CD14-positive monocyte (primary cell): ENCODE measurements at regions not wholly inside any gene's neighbourhood (a gene's known extent, or its start where the extent isn't known, plus 50 kb on each side); places are given as distances from the start of the nearest gene placed in this dataset.

Experiments
- DNase-seq, 3 donors: peaks; one replicate each; pipeline ENCODE4 v3.0.0-alpha.2; 2011 to 2022
- H2AFZ ChIP-seq: 2 replicates; pipeline ENCODE4 v1.6.0; 2012; ENCODE audit warnings: mild to moderate bottlenecking, low read depth, low read length, inconsistent platforms; ENCODE audit not compliant: insufficient read depth, poor library complexity, severe bottlenecking
- H3K27ac ChIP-seq, 2 donors: 1 replicate in 1 of 2; 2 replicates in 1 of 2; pipeline ENCODE4 v1.5.1; 2012 to 2013; ENCODE audit warnings: low read length in 2 of 2, control low read depth in 1 of 2, inconsistent platforms in 1 of 2, low read depth in 1 of 2, mild to moderate bottlenecking in 1 of 2
- H3K27me3 ChIP-seq, 2 donors: one replicate each; pipeline versions ENCODE4 v1.6.0 to v1.6.1; 2011 to 2013; ENCODE audit warnings: low read length in 2 of 2; ENCODE audit not compliant: control insufficient read depth in 2 of 2, insufficient read depth in 2 of 2
- H3K36me3 ChIP-seq, 2 donors: replicated peaks in 1 of 2; 1 replicate in 1 of 2; 2 replicates in 1 of 2; pipeline versions ENCODE4 v1.5.1 to v1.6.1; 2012 to 2013; ENCODE audit warnings: low read length in 2 of 2, control low read depth in 1 of 2, inconsistent platforms in 1 of 2, mild to moderate bottlenecking in 1 of 2; ENCODE audit not compliant: insufficient read depth in 2 of 2, control insufficient read depth in 1 of 2
- H3K4me1 ChIP-seq, 2 donors: 1 replicate in 1 of 2; 2 replicates in 1 of 2; pipeline versions ENCODE4 v1.5.1 to v1.6.1; 2012 to 2013; ENCODE audit warnings: low read length in 2 of 2, control low read depth in 1 of 2, inconsistent platforms in 1 of 2, mild to moderate bottlenecking in 1 of 2, moderate library complexity in 1 of 2; ENCODE audit not compliant: insufficient read depth in 2 of 2, control insufficient read depth in 1 of 2
- H3K4me2 ChIP-seq: replicated peaks from 2 replicates; pipeline ENCODE3; 2012; ENCODE audit warnings: low read length, moderate library complexity, mild to moderate bottlenecking; ENCODE audit not compliant: poor library complexity, severe bottlenecking; ENCODE audit errors: extremely low read depth
- H3K4me3 ChIP-seq, 3 experiments: fragments of 200-600 bp in 1 of 3; sonication (generic) in 1 of 3; replicated peaks in 1 of 3; 1 replicate in 2 of 3; 2 replicates in 1 of 3; pipeline ENCODE4 v1.5.1; 2011 to 2013; ENCODE audit warnings: low read length in 3 of 3, mild to moderate bottlenecking in 3 of 3, control low read depth in 2 of 3, low read depth in 2 of 3, inconsistent platforms in 1 of 3, moderate library complexity in 1 of 3
- H3K79me2 ChIP-seq: 2 replicates; pipeline ENCODE4 v1.6.0; 2012; ENCODE audit warnings: mild to moderate bottlenecking, control low read depth, inconsistent platforms, low read length, moderate library complexity; ENCODE audit not compliant: insufficient read depth
- H3K9ac ChIP-seq: 2 replicates; pipeline ENCODE4 v1.6.0; 2017; ENCODE audit warnings: low read length, mild to moderate bottlenecking; ENCODE audit not compliant: insufficient read depth, poor library complexity, severe bottlenecking
- H3K9me3 ChIP-seq, 2 donors: replicated peaks in 1 of 2; 1 replicate in 1 of 2; 2 replicates in 1 of 2; pipeline versions ENCODE4 v1.5.1 to v1.6.1; 2012 to 2013; ENCODE audit warnings: low read length in 2 of 2, control low read depth in 1 of 2; ENCODE audit not compliant: control insufficient read depth in 1 of 2, insufficient read depth in 1 of 2
- H4K20me1 ChIP-seq: 2 replicates; pipeline ENCODE4 v1.6.0; 2012; ENCODE audit warnings: mild to moderate bottlenecking, low read length, control low read depth, moderate library complexity; ENCODE audit not compliant: insufficient read depth
- H3K27ac Mint-ChIP-seq, 7 donors: one replicate each; pipeline ENCODE4 v1.8.0; 2020; ENCODE audit warnings: mild to moderate bottlenecking in 7 of 7, mixed read lengths in 7 of 7, moderate library complexity in 6 of 7, inconsistent platforms in 2 of 7
- H3K27me3 Mint-ChIP-seq, 3 donors: one replicate each; pipeline ENCODE4 v1.8.0; 2021 to 2022; ENCODE audit warnings: low read depth in 3 of 3, mild to moderate bottlenecking in 3 of 3, mixed read lengths in 3 of 3, moderate library complexity in 3 of 3, inconsistent platforms in 1 of 3
- H3K36me3 Mint-ChIP-seq, 2 donors: one replicate each; pipeline ENCODE4 v1.8.0; 2020; ENCODE audit warnings: mixed read lengths in 2 of 2, inconsistent platforms in 1 of 2, mild to moderate bottlenecking in 1 of 2
- H3K4me1 Mint-ChIP-seq: one replicate; pipeline ENCODE4 v1.8.0; 2020; ENCODE audit warnings: mild to moderate bottlenecking, mixed read lengths
- H3K4me3 Mint-ChIP-seq, 2 donors: one replicate each; pipeline ENCODE4 v1.8.0; 2020; ENCODE audit warnings: mild to moderate bottlenecking in 2 of 2, mixed read lengths in 2 of 2, moderate library complexity in 1 of 2
- H3K9me3 Mint-ChIP-seq, 7 donors: one replicate each; pipeline ENCODE4 v1.8.0; 2020 to 2022; ENCODE audit warnings: mixed read lengths in 7 of 7, mild to moderate bottlenecking in 6 of 7, moderate library complexity in 6 of 7, inconsistent platforms in 2 of 7
- WGBS: methylation state at CpG from one replicate; pipeline ENCODE4 v1.1.5; 2013; ENCODE audit warnings: missing lambda C conversion rate; ENCODE audit not compliant: insufficient coverage; 5-methylcytosine and 5-hydroxymethylcytosine counted together
- intact Hi-C, 2 donors: fragments of 100-400 bp; cut with micrococcal nuclease; formaldehyde crosslinking; loops; one replicate each; pipeline versions ENCODE4 v1.15.0 to v1.15.1; 2023
- TF ChIP-seq, protein P1 (sequence below): fragments of 200-600 bp; IDR thresholded peaks from one replicate; pipeline ENCODE4 v1.8.0; 2022; ENCODE audit warnings: antibody characterized with exemption, mild to moderate bottlenecking

DNA sequence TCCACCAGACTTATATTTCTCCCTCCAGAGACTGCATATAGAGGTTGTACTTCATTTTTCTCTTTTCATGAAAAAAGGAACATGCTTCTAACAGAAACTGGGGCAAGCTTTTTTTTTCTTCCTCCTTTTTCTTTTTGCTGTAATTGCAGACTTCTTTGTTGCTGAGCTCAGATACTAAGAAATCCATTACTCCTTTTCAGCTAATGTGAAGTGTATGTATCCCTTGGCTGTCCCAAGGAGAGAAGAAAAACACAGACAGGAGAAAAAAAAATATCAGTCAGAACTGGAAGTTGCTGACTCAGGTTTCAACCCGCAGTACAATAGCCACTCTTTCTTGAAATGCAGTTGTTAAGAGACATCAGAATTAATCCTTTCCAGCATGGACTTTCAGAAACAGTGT, 1248.4 kb downstream of the LRFN5 start:
- Histone ChIP-seq H3K4me3 (no peak overlapping the region), H3K36me3 (no peaks in the 10 kb centered on the region), H2AFZ (peak overlapping the region; percentile 55), H3K4me2 (peak overlapping the region; percentile 28), H3K27ac (no peak overlapping the region), H3K27me3 (no peaks in the 10 kb centered on the region), H4K20me1 (no peaks in the 10 kb centered on the region), H3K9me3 (no peaks in the 10 kb centered on the region), H3K4me1 (peaks cover 0 to 9% of the 10 kb centered on the region in 2 donors), H3K79me2 (no peaks in the 10 kb centered on the region), H3K9ac (peak overlapping the region; percentile 0)
- H3K27ac Mint-ChIP-seq = peak overlapping the region in 3 of 7 donors; percentile 37 to 59 (median 42)
- no peaks in the 10 kb centered on the region for H3K27me3 Mint-ChIP-seq
- peak overlapping the region in 1 of 2 donors; percentile 61 for H3K4me3 Mint-ChIP-seq
- peaks cover 0 to 2% (median 0%) of the 10 kb centered on the region in 7 donors for H3K9me3 Mint-ChIP-seq
- DNase-seq = no peak
- no peaks in the 10 kb centered on the region for H3K36me3 Mint-ChIP-seq
- intact Hi-C loops = no loop called here
- TF ChIP-seq, protein P1, sequence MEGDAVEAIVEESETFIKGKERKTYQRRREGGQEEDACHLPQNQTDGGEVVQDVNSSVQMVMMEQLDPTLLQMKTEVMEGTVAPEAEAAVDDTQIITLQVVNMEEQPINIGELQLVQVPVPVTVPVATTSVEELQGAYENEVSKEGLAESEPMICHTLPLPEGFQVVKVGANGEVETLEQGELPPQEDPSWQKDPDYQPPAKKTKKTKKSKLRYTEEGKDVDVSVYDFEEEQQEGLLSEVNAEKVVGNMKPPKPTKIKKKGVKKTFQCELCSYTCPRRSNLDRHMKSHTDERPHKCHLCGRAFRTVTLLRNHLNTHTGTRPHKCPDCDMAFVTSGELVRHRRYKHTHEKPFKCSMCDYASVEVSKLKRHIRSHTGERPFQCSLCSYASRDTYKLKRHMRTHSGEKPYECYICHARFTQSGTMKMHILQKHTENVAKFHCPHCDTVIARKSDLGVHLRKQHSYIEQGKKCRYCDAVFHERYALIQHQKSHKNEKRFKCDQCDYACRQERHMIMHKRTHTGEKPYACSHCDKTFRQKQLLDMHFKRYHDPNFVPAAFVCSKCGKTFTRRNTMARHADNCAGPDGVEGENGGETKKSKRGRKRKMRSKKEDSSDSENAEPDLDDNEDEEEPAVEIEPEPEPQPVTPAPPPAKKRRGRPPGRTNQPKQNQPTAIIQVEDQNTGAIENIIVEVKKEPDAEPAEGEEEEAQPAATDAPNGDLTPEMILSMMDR = no peak
- H3K4me1 Mint-ChIP-seq = peaks cover 19% of the 10 kb centered on the region
- 0% methylated on average over 1 of the region's 1 CpG for WGBS

DNA sequence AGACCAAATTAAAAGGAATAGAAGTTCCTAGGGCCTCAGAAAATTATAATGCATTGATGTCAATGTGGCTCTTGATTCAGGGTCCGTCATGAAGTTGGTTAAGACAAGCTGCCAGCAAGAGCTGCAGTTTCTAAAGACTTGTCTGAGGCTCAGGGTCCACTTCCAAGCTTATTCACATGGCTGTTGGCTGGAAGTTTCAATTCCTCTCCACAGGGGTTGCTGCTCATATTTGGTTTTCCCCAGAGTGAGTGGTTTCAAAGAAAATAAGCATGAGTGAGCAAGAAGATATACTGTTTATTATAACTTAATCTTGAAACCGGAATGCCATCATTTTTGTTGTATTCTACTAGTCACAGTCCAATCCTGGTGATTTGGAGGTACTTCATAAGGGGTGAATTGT, 1247.4 kb downstream of the LRFN5 start:
- H3K4me3 ChIP-seq = no peak overlapping the region
- WGBS = no CpG with 5 or more reads among the region's 2 CpGs
- no peaks in the 10 kb centered on the region for H3K9me3 ChIP-seq
- TF ChIP-seq, protein P1 = no peak
- no peak overlapping the region for H2AFZ ChIP-seq
- H3K36me3 ChIP-seq = no peaks in the 10 kb centered on the region
- H4K20me1 ChIP-seq = no peaks in the 10 kb centered on the region
- Mint-ChIP-seq H3K27ac (peak overlapping the region in 2 of 7 donors; percentile 52 to 57), H3K36me3 (no peaks in the 10 kb centered on the region), H3K4me3 (no peak overlapping the region), H3K4me1 (peaks cover 19% of the 10 kb centered on the region), H3K27me3 (no peaks in the 10 kb centered on the region), H3K9me3 (peaks cover 0 to 4% (median 0%) of the 10 kb centered on the region in 7 donors)
- peak in 1 of 3 donors; percentile 31 for DNase-seq
- intact Hi-C loops = no loop called here
- H3K4me2 ChIP-seq = no peak overlapping the region
- no peak overlapping the region for H3K9ac ChIP-seq
- H3K27ac ChIP-seq = no peak overlapping the region
- H3K79me2 ChIP-seq = no peaks in the 10 kb centered on the region
- no peaks in the 10 kb centered on the region for H3K27me3 ChIP-seq
- peaks cover 0 to 9% of the 10 kb centered on the region in 2 donors for H3K4me1 ChIP-seq
